H9 (cell line): ENCODE measurements at regions not wholly inside any gene's neighbourhood (a gene's known extent, or its start where the extent isn't known, plus 50 kb on each side); places are given as distances from the start of the nearest gene placed in this dataset.

Experiments used
- DNase-seq: peaks from one replicate; pipeline ENCODE4 v3.0.0-alpha.2; 2017
- H2AFZ ChIP-seq: one replicate; pipeline ENCODE4 v1.6.1; 2013; ENCODE audit warnings: mild to moderate bottlenecking, low read length, control low read depth, moderate library complexity
- H2AK5ac ChIP-seq: 2 replicates; pipeline ENCODE4 v1.6.1; 2013; ENCODE audit warnings: low read length, control low read depth, mixed read lengths; ENCODE audit not compliant: insufficient read length
- H2BK120ac ChIP-seq: one replicate; pipeline ENCODE4 v1.6.1; 2013; ENCODE audit warnings: low read depth, mild to moderate bottlenecking, low read length, control low read depth, inconsistent platforms; ENCODE audit not compliant: poor library complexity, severe bottlenecking
- H2BK12ac ChIP-seq: 2 replicates; pipeline ENCODE4 v1.6.1; 2013; ENCODE audit warnings: low read length, control low read depth, mixed read lengths, low read depth; ENCODE audit not compliant: insufficient read length
- H2BK15ac ChIP-seq: 2 replicates; pipeline ENCODE4 v1.6.1; 2013; ENCODE audit warnings: low read depth, low read length, control low read depth
- H2BK20ac ChIP-seq: one replicate; pipeline ENCODE4 v1.6.1; 2013; ENCODE audit warnings: low read depth, mild to moderate bottlenecking, low read length, control low read depth, inconsistent platforms; ENCODE audit not compliant: poor library complexity, severe bottlenecking
- H2BK5ac ChIP-seq: 2 replicates; pipeline ENCODE4 v1.6.1; 2013; ENCODE audit warnings: low read length, control low read depth, mixed read lengths; ENCODE audit not compliant: insufficient read length
- H3K14ac ChIP-seq: 2 replicates; pipeline ENCODE4 v1.6.1; 2013; ENCODE audit warnings: low read length, control low read depth; ENCODE audit not compliant: insufficient read depth
- H3K18ac ChIP-seq: 2 replicates; pipeline ENCODE4 v1.6.1; 2013; ENCODE audit warnings: low read depth, mild to moderate bottlenecking, mixed read lengths, low read length, control low read depth; ENCODE audit not compliant: insufficient read length
- H3K23ac ChIP-seq: 2 replicates; pipeline ENCODE4 v1.6.1; 2013; ENCODE audit warnings: low read length, control low read depth, mixed read lengths, low read depth; ENCODE audit not compliant: insufficient read length
- H3K23me2 ChIP-seq: 2 replicates; pipeline ENCODE4 v1.6.1; 2013; ENCODE audit warnings: low read depth, mild to moderate bottlenecking, mixed read lengths, low read length, control low read depth; ENCODE audit not compliant: insufficient read length, poor library complexity, severe bottlenecking
- H3K27ac ChIP-seq: 2 replicates; pipeline ENCODE4 v1.5.1; 2013; ENCODE audit warnings: low read length, control low read depth, mixed read lengths, low read depth; ENCODE audit not compliant: insufficient read length
- H3K27me3 ChIP-seq: 2 replicates; pipeline ENCODE4 v1.6.1; 2013; ENCODE audit warnings: low read length, control low read depth, inconsistent platforms; ENCODE audit not compliant: insufficient read depth
- H3K4ac ChIP-seq: 2 replicates; pipeline ENCODE4 v1.6.1; 2013; ENCODE audit warnings: low read depth, mild to moderate bottlenecking, control low read depth, inconsistent platforms, low read length, moderate library complexity
- H3K4me1 ChIP-seq: 2 replicates; pipeline ENCODE4 v1.6.1; 2013; ENCODE audit warnings: low read length, control low read depth, inconsistent platforms; ENCODE audit not compliant: insufficient read depth
- H3K4me2 ChIP-seq: 2 replicates; pipeline ENCODE4 v1.6.1; 2013; ENCODE audit warnings: low read length, control low read depth, mixed read lengths; ENCODE audit not compliant: insufficient read length, insufficient read depth
- H3K56ac ChIP-seq: 2 replicates; pipeline ENCODE4 v1.6.1; 2013; ENCODE audit warnings: low read depth, mild to moderate bottlenecking, mixed read lengths, low read length, control low read depth; ENCODE audit not compliant: insufficient read length
- H3K79me1 ChIP-seq: 2 replicates; pipeline ENCODE4 v1.6.1; 2013; ENCODE audit warnings: low read depth, mild to moderate bottlenecking, moderate library complexity, low read length, control low read depth, inconsistent platforms; ENCODE audit not compliant: insufficient read depth, poor library complexity, severe bottlenecking
- H3K79me2 ChIP-seq: 2 replicates; pipeline ENCODE4 v1.6.1; 2013; ENCODE audit warnings: low read length, control low read depth, inconsistent platforms; ENCODE audit not compliant: insufficient read depth
- H3K9ac ChIP-seq: 2 replicates; pipeline ENCODE4 v1.6.1; 2013; ENCODE audit warnings: low read length, control low read depth, mixed read lengths; ENCODE audit not compliant: insufficient read length; ENCODE audit errors: extremely low read depth
- H3K9me3 ChIP-seq: one replicate; pipeline ENCODE4 v1.6.1; 2013; ENCODE audit warnings: low read depth, low read length, inconsistent platforms; ENCODE audit not compliant: control insufficient read depth
- H3T11ph ChIP-seq: one replicate; pipeline ENCODE4 v1.6.1; 2013; ENCODE audit warnings: mild to moderate bottlenecking, low read length, control low read depth, inconsistent platforms
- H4K20me1 ChIP-seq: one replicate; pipeline ENCODE4 v1.6.1; 2013; ENCODE audit not compliant: control insufficient read depth, insufficient read length, insufficient read depth
- H4K5ac ChIP-seq: 2 replicates; pipeline ENCODE4 v1.6.1; 2013; ENCODE audit warnings: low read depth, mild to moderate bottlenecking, mixed read lengths, low read length, control low read depth; ENCODE audit not compliant: insufficient read length
- H4K8ac ChIP-seq: replicated peaks from 2 replicates; pipeline ENCODE4 v1.6.1; 2013; ENCODE audit warnings: low read length, control low read depth, mixed read lengths, low read depth; ENCODE audit not compliant: insufficient read length
- H4K91ac ChIP-seq: 2 replicates; pipeline ENCODE4 v1.6.1; 2013; ENCODE audit warnings: low read depth, mild to moderate bottlenecking, moderate library complexity, mixed read lengths, low read length, control low read depth; ENCODE audit not compliant: insufficient read length
- H3K27ac Mint-ChIP-seq, 3 experiments: 2 replicates in 2 of 3; 3 replicates in 1 of 3; pipeline ENCODE4 v1.8.0; 2020 to 2021; ENCODE audit warnings: mixed read lengths in 3 of 3, mild to moderate bottlenecking in 1 of 3, moderate library complexity in 1 of 3
- H3K27me3 Mint-ChIP-seq: 2 replicates; pipeline ENCODE4 v1.8.0; 2021; ENCODE audit warnings: low read depth, mild to moderate bottlenecking, moderate library complexity, mixed read lengths
- H3K36me3 Mint-ChIP-seq, 3 experiments: 2 replicates in 2 of 3; 3 replicates in 1 of 3; pipeline ENCODE4 v1.8.0; 2020 to 2021; ENCODE audit warnings: low read depth in 3 of 3, mixed read lengths in 3 of 3; ENCODE audit not compliant: insufficient read depth in 1 of 3
- H3K4me1 Mint-ChIP-seq, 2 experiments: 2 replicates each; pipeline ENCODE4 v1.8.0; 2020; ENCODE audit warnings: mixed read lengths in 2 of 2
- H3K4me3 Mint-ChIP-seq, 2 experiments: 2 replicates in 1 of 2; 3 replicates in 1 of 2; pipeline ENCODE4 v1.8.0; 2020 to 2021; ENCODE audit warnings: mild to moderate bottlenecking in 2 of 2, mixed read lengths in 2 of 2, moderate library complexity in 1 of 2
- H3K9me3 Mint-ChIP-seq, 2 experiments: 2 replicates in 1 of 2; 3 replicates in 1 of 2; pipeline ENCODE4 v1.8.0; 2020; ENCODE audit warnings: mild to moderate bottlenecking in 2 of 2, mixed read lengths in 2 of 2, moderate library complexity in 1 of 2
- CTCF ChIP-seq: fragments of 200-600 bp; sonication (generic); conservative IDR thresholded peaks from 3 replicates; pipeline ENCODE4 v1.8.0; 2021; ENCODE audit warnings: antibody characterized with exemption, mild to moderate bottlenecking
- WGBS: extraction: QIAGEN DNeasy Blood & Tissue Kit; methylation state at CpG from one replicate; pipeline ENCODE4 v1.1.7; 2013; ENCODE audit warnings: missing lambda C conversion rate, low lambda C conversion rate, mixed read lengths; ENCODE audit not compliant: insufficient read length; ENCODE audit errors: extremely low coverage; 5-methylcytosine and 5-hydroxymethylcytosine counted together

DNA sequence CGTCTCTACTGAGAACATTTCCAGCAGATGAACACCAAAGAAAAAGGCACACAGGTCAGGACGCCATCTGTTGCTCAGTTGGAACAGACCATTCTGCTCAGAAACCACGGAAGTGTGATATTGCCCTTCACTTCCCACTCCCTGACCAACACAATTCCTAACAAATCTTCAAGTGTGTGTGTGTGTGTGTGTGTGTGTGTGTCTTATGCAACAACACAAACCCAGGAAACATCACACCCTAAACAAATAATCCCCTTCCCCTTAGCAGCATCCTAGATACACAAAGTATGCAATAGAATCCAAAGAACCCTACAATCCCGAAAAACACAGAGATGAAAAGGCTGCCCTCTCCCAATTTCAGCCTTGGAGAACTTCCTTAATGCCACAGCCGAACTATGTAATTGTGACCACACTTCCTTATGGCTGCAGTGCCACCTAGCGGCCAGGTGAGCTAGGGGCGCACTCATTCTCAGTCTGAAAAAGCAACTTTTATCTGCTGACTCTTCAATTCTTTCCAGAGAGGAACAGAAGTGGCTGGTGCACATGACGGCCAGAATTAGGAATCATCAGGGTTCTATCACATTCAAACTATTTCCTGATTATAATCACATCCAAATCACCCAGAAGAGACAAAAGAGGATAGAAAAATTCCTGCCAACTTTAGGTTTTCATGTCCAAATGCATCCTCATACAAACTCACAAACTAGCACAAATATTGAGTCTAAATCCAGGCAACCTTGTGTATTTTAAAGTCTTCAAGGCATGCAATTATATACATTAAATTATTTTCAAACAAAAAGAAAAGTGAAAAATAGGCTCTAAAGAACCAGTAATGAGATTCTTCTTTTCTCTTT lies 164.9 kb downstream of the DHX15 start:
- Histone ChIP-seq H3K4me1 (no peaks in the 10 kb centered on the region; the same call in 1 of the 2 replicates), H3K4ac (no peak overlapping the region), H3K23ac (no peak overlapping the region), H2BK120ac (no peak overlapping the region), H3T11ph (no peak overlapping the region), H2AFZ (no peak overlapping the region), H3K9me3 (no peaks in the 10 kb centered on the region), H3K79me1 (no peaks in the 10 kb centered on the region), H3K14ac (no peak overlapping the region), H3K79me2 (no peaks in the 10 kb centered on the region), H3K9ac (no peak overlapping the region), H4K91ac (no peak overlapping the region), H2BK20ac (no peak overlapping the region), H2BK12ac (no peak overlapping the region), H3K18ac (no peak overlapping the region), H2BK5ac (no peak overlapping the region), H2AK5ac (no peak overlapping the region), H3K23me2 (no peaks in the 10 kb centered on the region), H4K5ac (no peak overlapping the region), H3K27me3 (no peaks in the 10 kb centered on the region), H4K20me1 (no peaks in the 10 kb centered on the region), H3K56ac (no peak overlapping the region), H3K27ac (no peak overlapping the region), H4K8ac (no peak overlapping the region), H3K4me2 (no peak overlapping the region), H2BK15ac (no peak overlapping the region)
- no peaks in the 10 kb centered on the region; a peak in 1 of 5 replicates for H3K9me3 Mint-ChIP-seq
- no peaks in the 10 kb centered on the region; a peak in 2 of 7 replicates for H3K36me3 Mint-ChIP-seq
- no peak overlapping the region for H3K27ac Mint-ChIP-seq
- peaks cover 26% of the 10 kb centered on the region for H3K27me3 Mint-ChIP-seq
- H3K4me1 Mint-ChIP-seq = peaks cover 2 to 7% of the 10 kb centered on the region in 2 experiments
- TF ChIP-seq CTCF = peak; percentile 97
- no CpG with 5 or more reads among the region's 8 CpGs for WGBS
- DNase-seq = peak; percentile 76
- peak overlapping the region in 1 of 2 experiments; percentile 2; a peak in 1 of 5 replicates for H3K4me3 Mint-ChIP-seq
